Uterus (tissue), 2 donors: ENCODE measurements at regions not wholly inside any gene's neighbourhood (a gene's known extent, or its start where the extent isn't known, plus 50 kb on each side); places are given as distances from the start of the nearest gene placed in this dataset.

Source experiments
- POLR2A ChIP-seq, 2 donors: fragments of 450-650 bp; IDR thresholded peaks; one replicate each; pipeline ENCODE4 v1.6.1; 2016; ENCODE audit warnings: antibody characterized with exemption in 2 of 2, mild to moderate bottlenecking in 1 of 2, moderate library complexity in 1 of 2
- TF ChIP-seq, protein P1 (sequence below), 4 experiments: fragments of 200-600 bp in 2 of 4; fragments of 450-650 bp in 2 of 4; sonication (generic) in 2 of 4; IDR thresholded peaks; one replicate each; pipeline ENCODE4 v1.5.1; 2016 to 2019; ENCODE audit warnings: antibody characterized with exemption in 4 of 4, mild to moderate bottlenecking in 2 of 4, moderate library complexity in 1 of 4

DNA sequence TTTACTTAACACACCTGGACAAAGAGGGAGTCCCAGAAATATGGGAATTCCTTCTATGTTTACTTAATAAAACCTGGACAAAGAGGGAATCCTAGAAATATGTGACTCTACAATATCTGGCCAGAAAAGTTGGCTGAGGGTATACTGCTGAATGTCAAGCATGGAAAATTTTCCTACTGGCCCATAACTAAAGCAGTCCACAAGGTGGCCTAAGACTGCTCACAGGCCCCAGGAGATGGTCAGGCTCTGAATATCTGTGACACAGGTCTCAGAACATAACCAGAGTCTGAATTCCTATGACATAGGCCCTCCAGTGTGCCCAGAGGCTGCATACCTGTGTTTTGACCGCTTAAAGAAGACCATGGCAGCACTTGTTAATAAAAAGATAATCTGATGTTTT, 578.2 kb upstream of the NRSN1 start:
- TF ChIP-seq, protein P1, sequence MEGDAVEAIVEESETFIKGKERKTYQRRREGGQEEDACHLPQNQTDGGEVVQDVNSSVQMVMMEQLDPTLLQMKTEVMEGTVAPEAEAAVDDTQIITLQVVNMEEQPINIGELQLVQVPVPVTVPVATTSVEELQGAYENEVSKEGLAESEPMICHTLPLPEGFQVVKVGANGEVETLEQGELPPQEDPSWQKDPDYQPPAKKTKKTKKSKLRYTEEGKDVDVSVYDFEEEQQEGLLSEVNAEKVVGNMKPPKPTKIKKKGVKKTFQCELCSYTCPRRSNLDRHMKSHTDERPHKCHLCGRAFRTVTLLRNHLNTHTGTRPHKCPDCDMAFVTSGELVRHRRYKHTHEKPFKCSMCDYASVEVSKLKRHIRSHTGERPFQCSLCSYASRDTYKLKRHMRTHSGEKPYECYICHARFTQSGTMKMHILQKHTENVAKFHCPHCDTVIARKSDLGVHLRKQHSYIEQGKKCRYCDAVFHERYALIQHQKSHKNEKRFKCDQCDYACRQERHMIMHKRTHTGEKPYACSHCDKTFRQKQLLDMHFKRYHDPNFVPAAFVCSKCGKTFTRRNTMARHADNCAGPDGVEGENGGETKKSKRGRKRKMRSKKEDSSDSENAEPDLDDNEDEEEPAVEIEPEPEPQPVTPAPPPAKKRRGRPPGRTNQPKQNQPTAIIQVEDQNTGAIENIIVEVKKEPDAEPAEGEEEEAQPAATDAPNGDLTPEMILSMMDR (IDR thresholded peaks at IDR 0.05), result no peak
- TF ChIP-seq POLR2A (IDR thresholded peaks at IDR 0.05), result no peak
